SK-N-SH (cell line): ENCODE measurements at regions not wholly inside any gene's neighbourhood (a gene's known extent, or its start where the extent isn't known, plus 50 kb on each side); places are given as distances from the start of the nearest gene placed in this dataset.

Experiments
- CTCF ChIA-PET: fragments of 300-600, 350-600 bp; formaldehyde crosslinking; extraction: SDS; loops from one replicate; lab custom pipeline; 2021; lab: Yijun Ruan, JAX
- POLR2A ChIA-PET: fragments of 350-600 bp; sonication (Branson Sonifier 250); formaldehyde crosslinking; extraction: SDS; loops from one replicate; lab custom pipeline; 2020; ENCODE audit warnings: antibody characterized with exemption, inconsistent platforms; lab: Yijun Ruan, JAX
- DNase-seq: peaks from one replicate; pipeline ENCODE4 v3.0.0; 2012
- H2AFZ ChIP-seq: fragments of 200-600 bp; sonication (generic); 2 replicates; pipeline ENCODE4 v1.8.1; 2016; ENCODE audit warnings: antibody characterized with exemption, mild to moderate bottlenecking, low read depth
- H3F3A ChIP-seq: fragments of 200-600 bp; sonication (generic); replicated peaks from 2 replicates; pipeline ENCODE3; 2016; ENCODE audit warnings: antibody characterized with exemption, mild to moderate bottlenecking; ENCODE audit not compliant: insufficient read depth
- H3K27ac ChIP-seq, 2 experiments: fragments of 200-500 bp in 1 of 2; fragments of 200-600 bp in 1 of 2; sonication (Bioruptor generic) in 1 of 2; sonication (generic), shearing (Covaris generic) in 1 of 2; 2 replicates each; pipeline versions ENCODE4 v1.5.1 to v1.6.1; 2014 to 2016; ENCODE audit warnings: low read depth in 2 of 2, inconsistent platforms in 1 of 2, low read length in 1 of 2, mild to moderate bottlenecking in 1 of 2, mixed read lengths in 1 of 2
- H3K27me3 ChIP-seq: fragments of 200-600 bp; sonication (generic), shearing (Covaris generic); 2 replicates; pipeline ENCODE4 v1.6.1; 2016; ENCODE audit warnings: mixed run types; ENCODE audit not compliant: insufficient read depth
- H3K36me3 ChIP-seq, 2 experiments: fragments of 200-500 bp in 1 of 2; fragments of 200-600 bp in 1 of 2; sonication (Bioruptor generic) in 1 of 2; sonication (generic) in 1 of 2; replicated peaks in 1 of 2; 2 replicates each; pipeline versions ENCODE3 to v1.5.1; 2014 to 2016; ENCODE audit warnings: low read length in 1 of 2, mild to moderate bottlenecking in 1 of 2; ENCODE audit not compliant: insufficient read depth in 2 of 2, control insufficient read depth in 1 of 2
- H3K4me1 ChIP-seq, 2 experiments: fragments of 200-500 bp in 1 of 2; fragments of 200-600 bp in 1 of 2; sonication (Bioruptor generic) in 1 of 2; sonication (generic), shearing (Covaris generic) in 1 of 2; 2 replicates each; pipeline versions ENCODE4 v1.5.1 to v1.6.1; 2014 to 2016; ENCODE audit warnings: low read depth in 1 of 2, low read length in 1 of 2, mixed run types in 1 of 2; ENCODE audit not compliant: insufficient read depth in 2 of 2, control insufficient read depth in 1 of 2
- H3K4me2 ChIP-seq: fragments of 200-600 bp; sonication (generic), shearing (Covaris generic); 2 replicates; pipeline ENCODE4 v1.6.1; 2017; ENCODE audit warnings: mixed run types
- H3K4me3 ChIP-seq, 2 experiments: fragments of 200-500 bp in 1 of 2; fragments of 200-600 bp in 1 of 2; sonication (Bioruptor generic) in 1 of 2; sonication (generic), shearing (Covaris generic) in 1 of 2; 2 replicates each; pipeline versions ENCODE4 v1.5.1 to v1.8.1; 2014 to 2016; ENCODE audit warnings: low read depth in 2 of 2, inconsistent platforms in 1 of 2, low read length in 1 of 2, mild to moderate bottlenecking in 1 of 2, mixed read lengths in 1 of 2, moderate library complexity in 1 of 2
- H3K79me2 ChIP-seq: fragments of 200-600 bp; sonication (generic); 2 replicates; pipeline ENCODE4 v1.8.1; 2017; ENCODE audit warnings: mild to moderate bottlenecking; ENCODE audit not compliant: insufficient read depth
- H3K9ac ChIP-seq: fragments of 200-600 bp; sonication (generic); 2 replicates; pipeline ENCODE4 v1.6.1; 2017; ENCODE audit warnings: mixed run types
- H3K9me2 ChIP-seq: fragments of 200-600 bp; sonication (generic); 2 replicates; pipeline ENCODE4 v1.6.1; 2017; ENCODE audit warnings: mixed run types
- H3K9me3 ChIP-seq: fragments of 200-600 bp; sonication (generic); 2 replicates; pipeline ENCODE4 v1.6.1; 2017; ENCODE audit warnings: mixed run types, mild to moderate bottlenecking, moderate library complexity
- H4K20me1 ChIP-seq: fragments of 200-600 bp; sonication (generic); 2 replicates; pipeline ENCODE4 v1.6.1; 2017; ENCODE audit warnings: mild to moderate bottlenecking, mixed run types; ENCODE audit not compliant: insufficient read depth
- CHD2 ChIP-seq: fragments of 150-350 bp; IDR thresholded peaks from 2 replicates; pipeline ENCODE4 v1.6.1; 2018; ENCODE audit warnings: low read length; ENCODE audit not compliant: partially characterized antibody
- ELF1 ChIP-seq: IDR thresholded peaks from 2 replicates; pipeline ENCODE4 v1.4.0; 2012
- EP300 ChIP-seq, 2 experiments: IDR thresholded peaks; 2 replicates each; pipeline versions ENCODE4 v1.4.0 to v1.6.1; 2012; ENCODE audit warnings: borderline replicate concordance in 1 of 2, low read depth in 1 of 2, low read length in 1 of 2
- FOSL2 ChIP-seq: IDR thresholded peaks from 2 replicates; pipeline ENCODE4 v1.4.0; 2012; ENCODE audit warnings: low read depth, mild to moderate bottlenecking, moderate library complexity, borderline replicate concordance
- FOXJ3 ChIP-seq: sonication (generic); formaldehyde crosslinking; IDR thresholded peaks from 2 replicates; pipeline ENCODE4 v1.5.1; 2020; ENCODE audit warnings: mild to moderate bottlenecking, missing genetic modification reagents
- GABPA ChIP-seq: IDR thresholded peaks from 2 replicates; pipeline ENCODE4 v1.4.0; 2012; ENCODE audit warnings: low read depth, mild to moderate bottlenecking
- JUND ChIP-seq: IDR thresholded peaks from 2 replicates; pipeline ENCODE4 v1.4.0; 2012
- MEF2A ChIP-seq: IDR thresholded peaks from 2 replicates; pipeline ENCODE4 v1.4.0; 2012; ENCODE audit warnings: low read depth, borderline replicate concordance
- MXI1 ChIP-seq: IDR thresholded peaks from 2 replicates; pipeline ENCODE4 v1.6.1; 2012; ENCODE audit warnings: mild to moderate bottlenecking, low read depth, low read length, improper control_type of control experiment
- POLR2AphosphoS5 ChIP-seq: IDR thresholded peaks from 2 replicates; pipeline ENCODE4 v1.6.1; 2012; ENCODE audit warnings: low read depth, low read length
- RCOR1 ChIP-seq: fragments of 150-350 bp; IDR thresholded peaks from 2 replicates; pipeline ENCODE4 v1.6.1; 2017; ENCODE audit warnings: antibody characterized with exemption, low read length
- REST ChIP-seq: IDR thresholded peaks from 2 replicates; pipeline ENCODE4 v1.6.1; 2012; ENCODE audit warnings: mild to moderate bottlenecking, low read depth, low read length, moderate library complexity
- RXRA ChIP-seq: IDR thresholded peaks from 2 replicates; pipeline ENCODE4 v1.4.0; 2012; ENCODE audit warnings: low read depth, mild to moderate bottlenecking, borderline replicate concordance
- SMC3 ChIP-seq: IDR thresholded peaks from 2 replicates; pipeline ENCODE4 v1.6.1; 2012; ENCODE audit warnings: low read depth, low read length, improper control_type of control experiment
- TAF1 ChIP-seq: IDR thresholded peaks from 2 replicates; pipeline ENCODE4 v1.6.1; 2012; ENCODE audit warnings: low read depth, mild to moderate bottlenecking, low read length, moderate library complexity, borderline replicate concordance
- TCF12 ChIP-seq: IDR thresholded peaks from 2 replicates; pipeline ENCODE4 v1.4.0; 2012
- ZBTB33 ChIP-seq: IDR thresholded peaks from 2 replicates; pipeline ENCODE4 v1.4.0; 2012; ENCODE audit warnings: low read depth, borderline replicate concordance
- WGBS: methylation state at CpG from one replicate; pipeline ENCODE4 v1.1.6; 2017; ENCODE audit warnings: low lambda C conversion rate; 5-methylcytosine and 5-hydroxymethylcytosine counted together
- TF ChIP-seq, protein P1 (sequence below): IDR thresholded peaks from 2 replicates; pipeline ENCODE4 v1.4.0; 2012; ENCODE audit warnings: low read depth
- TF ChIP-seq, protein P2 (sequence below): IDR thresholded peaks from 2 replicates; pipeline ENCODE4 v1.4.0; 2012; ENCODE audit warnings: low read depth, borderline replicate concordance

GRCh38 chrX:120016068-120016441, 61.4 kb downstream of the RHOXF2B start:
- no peak for TF ChIP-seq RCOR1
- no peak for TF ChIP-seq MXI1
- TF ChIP-seq, protein P1, sequence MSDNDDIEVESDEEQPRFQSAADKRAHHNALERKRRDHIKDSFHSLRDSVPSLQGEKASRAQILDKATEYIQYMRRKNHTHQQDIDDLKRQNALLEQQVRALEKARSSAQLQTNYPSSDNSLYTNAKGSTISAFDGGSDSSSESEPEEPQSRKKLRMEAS = no peak
- no peak for TF ChIP-seq TCF12
- no peak for TF ChIP-seq RXRA
- no peak for TF ChIP-seq ELF1
- TF ChIP-seq POLR2AphosphoS5 = no peak
- TF ChIP-seq SMC3 = no peak
- TF ChIP-seq EP300 (IDR thresholded peaks at IDR 0.05; ENCODE audit: borderline replicate concordance in 1 of 2, low read depth in 1 of 2, low read length in 1 of 2) = no peak
- TF ChIP-seq TAF1 = no peak
- ChIA-PET CTCF (no interaction called here), POLR2A (no interaction called here)
- Histone ChIP-seq H3K4me3 (no peak overlapping the region; a peak in 1 of 4 replicates), H3K4me1 (no peaks in the 10 kb centered on the region), H3K9ac (no peak overlapping the region), H3K79me2 (no peaks in the 10 kb centered on the region), H3K4me2 (no peak overlapping the region), H4K20me1 (no peaks in the 10 kb centered on the region), H3K27me3 (peaks cover 57% of the 10 kb centered on the region), H3K27ac (no peak overlapping the region), H2AFZ (no peak overlapping the region), H3K36me3 (no peaks in the 10 kb centered on the region), H3K9me3 (no peaks in the 10 kb centered on the region), H3K9me2 (no peaks in the 10 kb centered on the region), H3F3A (no peaks in the 10 kb centered on the region)
- 2% methylated on average over 6 of the region's 11 CpGs for WGBS
- no peak for DNase-seq

- H3K9me3 ChIP-seq = no peaks in the 10 kb centered on the region
- ChIA-PET CTCF (interaction anchor here (0.7 kb wide), 1 partner anchor 34 kb away, joined by 4 read pairs; no protein-coding TSS in a partner anchor), POLR2A (no interaction called here)
- H4K20me1 ChIP-seq = no peaks in the 10 kb centered on the region
- H3K9ac ChIP-seq = no peak overlapping the region
- H3F3A ChIP-seq = no peaks in the 10 kb centered on the region
- H2AFZ ChIP-seq = no peak overlapping the region
- H3K79me2 ChIP-seq = no peaks in the 10 kb centered on the region
- TF ChIP-seq GABPA (no peak), ELF1 (no peak), MXI1 (no peak), MEF2A (no peak), FOXJ3 (CRISPR knock-in tag) (no peak), POLR2AphosphoS5 (no peak), REST (no peak), FOSL2 (no peak), JUND (no peak), CHD2 (no peak), ZBTB33 (no peak)
- TF ChIP-seq, protein P2, sequence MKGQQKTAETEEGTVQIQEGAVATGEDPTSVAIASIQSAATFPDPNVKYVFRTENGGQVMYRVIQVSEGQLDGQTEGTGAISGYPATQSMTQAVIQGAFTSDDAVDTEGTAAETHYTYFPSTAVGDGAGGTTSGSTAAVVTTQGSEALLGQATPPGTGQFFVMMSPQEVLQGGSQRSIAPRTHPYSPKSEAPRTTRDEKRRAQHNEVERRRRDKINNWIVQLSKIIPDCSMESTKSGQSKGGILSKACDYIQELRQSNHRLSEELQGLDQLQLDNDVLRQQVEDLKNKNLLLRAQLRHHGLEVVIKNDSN = no peak
- TF ChIP-seq, all 33 proteins: peak for 0
- H3K9me2 ChIP-seq = no peaks in the 10 kb centered on the region
- WGBS = 13% methylated on average over 40 of the region's 58 CpGs
- H3K4me3 ChIP-seq = peak overlapping the region in 1 of 2 experiments; percentile 19; a peak in 1 of 4 replicates
- no peaks in the 10 kb centered on the region for H3K4me1 ChIP-seq
- no peak overlapping the region for H3K4me2 ChIP-seq
- DNase-seq = no peak
- H3K36me3 ChIP-seq = no peaks in the 10 kb centered on the region
- H3K27me3 ChIP-seq = peaks cover 57% of the 10 kb centered on the region
- no peak overlapping the region for H3K27ac ChIP-seq
These were observed 62.1 kb downstream of the RHOXF2B start for GRCh38 chrX:120015145-120016067.
